ENCODE measurements at regions not wholly inside any gene's neighbourhood (a gene's known extent, or its start where the extent isn't known, plus 50 kb on each side); places are given as distances from the start of the nearest gene placed in this dataset.

- TF ChIP-seq CTCF (conservative IDR thresholded peaks at IDR 0.05; ENCODE audit: low read length), result no peak
- no peak for TF ChIP-seq EZH2phosphoT487 (IDR thresholded peaks at IDR 0.05; ENCODE audit: borderline replicate concordance)
Measured at GRCh38 chr10:44167752-44168151, 217.1 kb downstream of the CXCL12 start.
